HG02885 (cell line): ENCODE measurements at regions not wholly inside any gene's neighbourhood (a gene's known extent, or its start where the extent isn't known, plus 50 kb on each side); places are given as distances from the start of the nearest gene placed in this dataset.

Experiments used
- ATAC-seq: cut with Tn5 transposase; IDR thresholded peaks from one replicate; pipeline ENCODE4 v1.9.1; 2021; ENCODE audit warnings: mild to moderate bottlenecking; ENCODE audit not compliant: unreplicated experiment, poor library complexity

GRCh38 chr6:14031516-14031915, 86.1 kb upstream of the CD83 start:
- ATAC-seq = no peak

GRCh38 chr6:14035071-14035847, 82.3 kb upstream of the CD83 start:
- ATAC-seq = no peak

GRCh38 chr6:14035874-14036273, 81.7 kb upstream of the CD83 start:
- no peak for ATAC-seq

DNA sequence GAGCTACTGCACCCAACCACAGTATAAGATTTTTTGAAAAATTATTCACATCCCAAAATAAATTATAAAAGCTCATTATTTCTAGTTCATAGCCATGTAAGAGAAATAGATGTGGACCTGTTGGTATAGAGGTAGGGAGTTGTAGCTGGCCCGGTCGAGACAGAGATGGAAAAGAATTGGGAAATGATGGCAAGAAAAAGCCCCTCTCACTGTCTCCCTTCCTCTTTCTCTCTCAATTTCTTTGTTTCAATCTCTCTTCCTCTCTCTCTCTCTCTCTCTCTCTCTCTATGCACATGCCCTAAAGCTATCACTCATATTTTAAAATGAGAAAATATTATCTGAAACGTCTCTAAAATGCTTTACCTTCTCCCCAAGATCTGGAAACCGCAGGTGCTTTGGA, 80.7 kb upstream of the CD83 start:
- no peak for ATAC-seq

GRCh38 chr6:14037402-14038277, 79.9 kb upstream of the CD83 start:
- ATAC-seq = no peak

GRCh38 chr6:14038467-14039437, 78.8 kb upstream of the CD83 start:
- ATAC-seq = no peak

GRCh38 chr6:14040042-14040441, 77.5 kb upstream of the CD83 start:
- ATAC-seq = no peak

- ATAC-seq = no peak
Measured at GRCh38 chr6:14046476-14047068, 71.0 kb upstream of the CD83 start.

DNA sequence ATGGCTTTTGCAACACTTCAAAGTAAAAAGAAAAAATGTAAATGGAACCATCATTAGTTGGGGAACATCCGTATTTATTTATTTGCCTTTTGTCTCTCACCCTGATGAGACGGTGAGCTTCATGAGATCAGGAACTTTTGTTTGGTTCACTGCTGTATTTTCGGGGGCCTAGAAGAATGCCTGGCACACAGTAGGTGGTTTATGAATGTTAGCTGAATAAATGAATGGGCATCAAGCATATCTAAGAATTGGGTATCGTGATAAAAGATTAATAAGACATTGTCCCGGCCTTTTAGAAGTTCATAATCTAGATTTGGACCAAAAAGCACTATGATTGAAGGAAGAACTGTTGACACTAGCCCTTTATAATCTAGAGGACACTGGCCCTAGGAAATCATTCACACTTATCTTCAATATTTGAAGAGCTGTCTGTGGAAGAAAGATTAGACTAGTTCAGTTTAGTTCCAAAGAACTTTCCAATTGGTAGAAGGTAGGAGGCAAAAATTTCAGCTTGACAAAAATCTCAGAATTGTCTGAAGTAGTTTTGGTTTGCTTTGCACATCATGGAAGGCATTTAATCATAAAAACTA, 70.3 kb upstream of the CD83 start:
- no peak for ATAC-seq

DNA sequence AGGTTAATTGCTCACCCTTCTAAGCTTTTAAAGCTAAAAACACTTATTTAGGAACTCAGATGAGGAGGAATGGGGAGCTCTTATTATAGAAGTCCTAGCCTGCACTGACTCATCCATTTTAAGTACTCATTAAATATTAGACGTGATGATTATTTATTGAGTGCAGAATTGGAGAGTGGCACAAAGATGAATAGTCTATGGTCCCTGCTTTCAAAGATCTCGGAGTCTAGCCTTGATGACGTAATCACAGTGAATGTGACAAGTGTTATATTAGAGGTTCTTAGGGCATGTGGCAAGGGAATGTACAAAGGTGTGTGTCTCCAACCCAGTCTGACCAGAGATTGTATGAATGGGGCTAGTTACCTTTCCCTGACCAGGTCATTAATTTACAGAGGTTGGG, 68.7 kb upstream of the CD83 start:
- no peak for ATAC-seq

GRCh38 chr6:14051355-14051754, 66.2 kb upstream of the CD83 start:
- ATAC-seq = no peak

DNA sequence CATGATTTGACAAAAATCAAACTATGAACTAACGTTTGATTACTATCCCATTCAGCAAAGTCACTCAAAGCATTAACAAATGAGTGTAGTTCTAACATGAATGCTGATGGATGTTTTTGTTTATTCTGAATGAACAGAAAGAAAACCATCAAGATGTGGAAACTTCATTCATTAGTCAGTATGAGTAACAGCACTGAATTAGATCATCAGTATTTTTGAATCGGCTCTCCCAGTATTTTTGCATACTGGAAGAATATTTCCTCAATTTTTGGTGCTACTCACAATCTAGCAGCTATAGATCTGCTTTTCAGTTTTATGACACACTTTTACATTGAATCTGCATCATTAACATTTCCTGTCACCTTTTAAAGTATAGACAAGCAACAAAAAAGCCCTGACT, 63.8 kb upstream of the CD83 start:
- ATAC-seq = no peak

DNA sequence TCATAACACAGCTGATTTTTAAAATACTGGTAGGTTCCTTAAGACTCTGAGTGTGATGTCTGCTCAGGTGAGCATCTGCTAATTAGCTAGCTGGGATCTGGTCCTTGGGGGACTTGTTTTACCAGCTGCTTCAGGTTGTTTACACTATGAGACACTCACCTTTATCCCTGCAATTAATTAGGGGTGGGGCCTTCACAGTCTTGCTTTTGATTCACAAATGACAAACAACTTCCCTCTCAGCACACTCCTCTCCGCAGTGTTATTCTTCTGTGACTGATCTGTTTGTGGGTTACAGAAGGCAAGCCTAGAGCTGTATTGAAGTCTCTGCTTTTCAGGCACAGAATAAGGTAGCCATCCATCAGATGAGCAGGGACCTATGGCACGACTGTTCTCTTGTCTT, 62.0 kb upstream of the CD83 start:
- no peak for ATAC-seq

DNA sequence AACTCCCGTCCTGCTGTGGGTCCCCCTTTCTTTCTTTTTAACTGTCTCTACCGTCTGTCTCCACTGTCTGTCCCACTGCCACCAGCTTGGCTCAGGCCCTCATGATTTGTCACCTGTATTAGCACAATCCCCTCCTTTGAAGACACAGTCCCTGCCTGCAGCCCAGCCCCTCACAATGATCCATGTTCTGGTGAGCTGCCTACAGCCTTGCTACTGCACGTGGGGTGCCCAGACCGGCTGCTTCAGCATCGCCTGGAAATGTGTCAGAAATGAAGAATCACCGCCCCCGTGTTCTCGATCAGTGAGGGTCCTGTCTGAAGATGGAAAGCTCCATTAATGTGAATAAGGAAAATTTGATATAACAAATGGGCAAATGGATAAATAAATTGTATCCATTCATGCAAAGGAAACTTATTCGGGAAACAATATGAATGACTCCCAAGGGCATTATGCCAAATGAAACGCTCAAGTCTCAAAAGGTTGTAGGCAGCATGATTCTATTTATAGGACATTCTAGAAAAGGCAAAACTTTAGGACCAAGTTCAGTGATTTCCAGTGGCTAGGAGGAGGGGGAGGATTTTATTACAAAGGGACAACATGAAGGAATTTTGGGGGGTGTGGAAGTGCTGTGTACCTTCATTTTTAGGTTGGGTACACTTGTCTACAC, 59.4 kb upstream of the CD83 start:
- no peak for ATAC-seq

GRCh38 chr6:14058735-14059134, 58.8 kb upstream of the CD83 start:
- no peak for ATAC-seq

DNA sequence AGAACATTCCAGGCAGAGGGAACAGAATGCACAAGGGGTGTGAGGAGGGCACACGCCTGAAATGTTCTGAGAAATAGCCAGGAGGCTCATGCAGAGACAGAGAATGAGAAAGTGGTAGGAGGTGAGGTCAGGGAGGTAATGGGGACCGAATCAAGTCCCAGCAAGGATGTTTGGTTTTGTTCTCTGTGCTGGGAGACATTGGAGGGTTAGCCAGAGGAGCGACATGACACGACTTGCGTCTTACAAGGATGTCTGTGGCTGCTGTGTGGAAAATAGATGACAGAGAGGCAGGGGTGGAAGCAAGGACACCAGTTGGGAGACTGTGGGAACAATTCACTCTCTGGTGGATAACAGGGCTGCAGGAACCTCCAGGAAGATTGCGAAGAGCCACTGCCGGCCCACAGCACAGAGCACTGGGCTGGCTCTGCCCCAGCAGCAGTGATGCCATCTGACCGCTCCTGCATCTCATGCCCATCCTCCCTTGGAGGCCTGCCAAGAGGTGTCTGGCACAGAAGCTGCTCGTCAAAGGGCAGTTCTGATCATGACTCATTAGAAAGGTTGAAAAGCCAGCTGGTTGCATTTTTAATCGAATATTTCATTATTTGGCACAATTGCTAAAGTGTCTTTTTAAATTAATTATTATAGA, 57.7 kb upstream of the CD83 start:
- ATAC-seq = no peak

DNA sequence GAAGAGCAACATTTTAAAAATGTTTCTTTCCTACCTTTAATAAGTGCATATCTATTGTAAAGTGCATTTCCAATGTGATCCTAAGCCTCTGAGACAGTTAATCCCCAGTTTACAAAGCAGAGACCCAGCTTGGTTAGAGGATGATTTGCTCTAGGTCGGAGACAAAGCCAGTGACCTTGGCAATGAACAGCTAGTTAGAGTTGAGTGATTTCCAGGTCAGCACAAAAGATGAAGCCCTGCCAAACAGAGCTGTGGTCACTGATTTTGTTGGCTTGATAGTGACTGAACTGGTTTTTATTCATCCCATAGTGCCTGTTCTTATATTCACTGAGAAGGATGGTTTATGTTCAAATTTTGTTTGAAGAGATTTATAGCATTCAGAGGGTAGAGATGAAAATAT, 56.6 kb upstream of the CD83 start:
- no peak for ATAC-seq

- no peak for ATAC-seq
Measured at GRCh38 chr6:14061643-14062042, 55.9 kb upstream of the CD83 start.
